Left renal cortex interstitium (tissue), 4 donors: ENCODE measurements at regions not wholly inside any gene's neighbourhood (a gene's known extent, or its start where the extent isn't known, plus 50 kb on each side); places are given as distances from the start of the nearest gene placed in this dataset.

ENCODE experiments used
- DNase-seq, 4 donors: peaks; one replicate each; pipeline ENCODE4 v3.0.0-alpha.2; 2013; ENCODE audit warnings: low read depth in 4 of 4, low spot score in 2 of 4, missing footprints in 1 of 4

- DNase-seq, result no peak
These were observed 183.7 kb downstream of the RGS3 start for GRCh38 chr9:113646946-113647914.

DNA sequence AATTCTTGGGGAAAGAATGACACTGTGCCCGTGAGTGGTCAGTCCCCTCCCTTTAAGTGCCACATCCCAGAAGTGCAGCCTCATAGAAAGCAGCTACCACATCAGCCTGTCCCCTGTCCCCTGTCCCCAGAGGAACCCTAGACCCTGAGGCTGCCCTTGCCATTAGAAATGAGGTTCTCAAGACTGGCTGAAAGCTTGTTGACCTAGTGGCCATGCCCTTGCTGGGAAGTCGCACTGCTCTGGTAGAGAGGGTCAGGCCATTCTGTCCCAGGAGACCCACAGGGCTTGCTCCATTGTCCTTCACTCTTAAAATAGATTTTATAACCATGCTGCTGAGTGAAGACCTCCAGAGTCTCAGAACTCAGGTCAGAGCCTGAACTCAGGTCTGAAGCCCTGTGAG is 184.5 kb downstream of the RGS3 start:
- DNase-seq, result no peak

- no peak for DNase-seq
These were observed 185.1 kb downstream of the RGS3 start for GRCh38 chr9:113648586-113648985.

- DNase-seq, result no peak
These were observed 185.5 kb downstream of the RGS3 start for GRCh38 chr9:113649054-113649453.

DNA sequence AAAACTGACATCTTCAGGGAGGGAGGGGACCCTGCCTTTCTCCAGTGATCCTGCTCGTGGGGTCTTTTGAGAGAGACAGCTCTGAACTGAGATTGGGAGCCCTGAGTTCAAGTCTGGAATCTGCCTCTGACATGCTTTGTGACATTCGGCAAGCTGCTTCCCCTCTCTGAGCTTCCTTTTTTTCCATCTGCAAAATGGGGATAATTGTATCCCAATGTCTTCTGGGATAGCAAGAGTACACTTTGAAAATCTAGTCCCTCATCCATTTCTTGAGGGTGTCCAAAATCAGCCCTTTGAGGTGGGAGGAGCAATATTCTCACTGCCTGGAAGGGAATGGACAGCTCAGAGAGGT is 186.3 kb downstream of the RGS3 start:
- no peak for DNase-seq

GRCh38 chr9:113650207-113651131 is 186.9 kb downstream of the RGS3 start:
- no peak for DNase-seq

- DNase-seq, result no peak
These were observed 188.4 kb downstream of the RGS3 start for GRCh38 chr9:113651896-113652295.

- DNase-seq, result no peak
These were observed 189.0 kb downstream of the RGS3 start for GRCh38 chr9:113652355-113653152.

- no peak for DNase-seq
These were observed 190.4 kb downstream of the RGS3 start for GRCh38 chr9:113653746-113654604.

DNA sequence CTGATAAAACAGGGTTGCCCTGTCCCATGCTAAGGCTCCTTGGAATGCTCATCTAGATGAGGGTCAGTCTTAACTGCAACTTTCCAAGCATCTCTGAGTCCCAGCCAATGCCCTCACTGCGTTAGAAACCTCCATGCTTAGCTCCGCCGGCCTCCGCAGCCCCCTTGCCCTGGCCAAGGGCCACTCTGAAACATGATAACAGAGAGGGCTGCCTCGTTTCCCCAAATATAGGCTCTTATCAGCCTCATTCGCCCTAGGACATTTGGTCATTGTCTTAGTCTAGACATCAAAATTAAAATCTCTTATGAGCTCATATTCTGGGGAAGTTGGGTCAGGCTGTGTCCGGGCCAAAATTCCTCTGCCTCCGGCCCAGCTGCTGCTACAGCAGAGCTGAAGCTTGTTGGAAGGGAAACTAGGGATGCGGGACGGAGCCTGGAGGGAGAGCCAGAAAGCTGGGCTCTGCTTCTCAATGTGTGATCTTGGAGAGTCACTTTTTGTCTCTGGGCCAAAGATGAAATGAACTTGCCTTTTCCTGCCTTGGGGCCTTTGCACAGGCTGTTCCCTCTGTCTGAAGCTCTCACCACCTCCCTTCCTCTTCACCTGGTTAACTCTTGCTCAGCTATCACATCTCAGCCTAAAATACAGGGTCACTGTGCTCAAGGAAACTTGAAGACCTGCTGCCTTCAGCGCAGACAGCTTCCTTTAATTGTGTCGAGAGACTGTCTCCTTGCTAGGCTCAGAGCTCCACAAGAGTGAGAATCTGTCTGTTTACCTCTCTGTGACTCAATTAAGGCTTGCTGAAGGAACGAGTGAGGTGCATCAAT is 191.3 kb downstream of the RGS3 start:
- no peak for DNase-seq

DNA sequence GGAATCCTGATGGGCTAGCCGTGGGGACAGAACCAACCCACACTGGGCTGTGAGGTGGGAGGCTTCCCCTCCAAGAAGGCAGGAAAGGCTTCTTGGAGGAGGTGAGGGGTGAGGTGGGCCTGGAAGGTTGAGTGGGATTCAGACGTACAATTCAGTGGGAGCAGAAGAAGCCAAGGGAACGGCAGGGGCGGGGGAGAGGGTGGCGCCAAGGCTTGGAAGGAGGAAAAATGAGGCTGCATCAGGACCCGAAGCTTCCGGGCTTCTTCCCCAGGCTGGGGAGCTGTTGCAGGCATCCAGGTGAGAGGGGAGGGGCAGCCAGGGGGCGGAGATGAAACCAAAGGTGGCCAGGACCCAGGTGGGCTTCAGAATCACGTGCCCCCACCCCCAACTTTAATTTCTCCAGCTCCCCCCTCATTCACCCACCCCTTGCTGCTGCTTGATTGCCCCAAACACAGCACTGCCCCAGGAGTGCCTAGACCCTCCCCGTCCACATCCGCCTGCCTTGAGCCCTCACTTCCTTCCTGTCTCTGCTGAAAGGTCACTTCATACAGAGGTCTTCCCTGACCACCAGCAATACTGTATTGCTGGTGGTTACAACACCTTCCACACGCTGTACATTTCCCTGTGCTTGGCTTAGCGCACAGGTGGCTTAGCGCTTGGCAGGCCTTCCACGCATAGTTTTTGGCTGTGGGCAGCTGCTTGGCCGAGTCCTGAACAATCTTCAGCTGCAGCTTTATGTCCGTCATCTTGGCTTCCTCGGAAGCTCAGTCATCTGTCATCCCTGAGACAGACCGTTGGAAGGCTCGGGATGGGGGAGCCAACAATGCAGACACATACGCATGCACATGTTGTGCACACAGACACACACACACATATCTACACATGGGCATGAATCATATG is 193.5 kb downstream of the RGS3 start:
- DNase-seq, result no peak

DNA sequence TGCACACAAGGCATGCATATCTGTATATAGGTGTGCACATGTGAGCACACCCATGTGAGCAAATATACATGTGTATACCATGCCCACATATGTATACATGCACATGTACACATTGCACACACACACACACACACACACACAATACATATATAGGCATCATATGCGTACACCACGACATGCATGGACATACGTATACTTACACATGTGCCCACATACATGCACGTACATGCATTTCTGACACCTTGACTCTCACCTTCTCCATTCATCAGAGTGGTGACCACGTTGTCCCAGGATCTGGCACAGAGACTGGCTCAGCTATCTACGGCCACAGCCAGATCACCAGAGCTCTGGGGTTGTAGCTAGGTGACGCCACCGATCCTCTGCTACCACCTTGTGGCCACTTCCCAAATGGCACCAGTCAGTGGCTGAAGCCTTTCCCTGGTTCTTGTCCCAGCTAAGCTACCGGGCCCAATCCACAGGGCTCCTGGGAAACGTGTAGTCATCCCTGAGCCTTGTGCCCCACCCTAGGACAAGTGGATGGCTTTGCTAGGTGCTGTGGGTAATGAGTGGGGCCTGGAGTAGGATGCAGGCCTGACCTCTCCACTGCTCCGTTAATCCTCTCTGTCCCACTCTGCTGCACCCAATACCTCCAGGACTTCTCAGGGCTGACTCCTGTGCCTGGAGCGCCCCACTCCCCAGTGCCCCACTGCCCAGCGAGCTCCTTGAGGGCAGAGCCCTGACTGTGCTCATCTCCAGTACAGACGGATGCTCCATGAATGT is 194.4 kb downstream of the RGS3 start:
- DNase-seq, result peak in 1 of 4 donors; percentile 64

DNA sequence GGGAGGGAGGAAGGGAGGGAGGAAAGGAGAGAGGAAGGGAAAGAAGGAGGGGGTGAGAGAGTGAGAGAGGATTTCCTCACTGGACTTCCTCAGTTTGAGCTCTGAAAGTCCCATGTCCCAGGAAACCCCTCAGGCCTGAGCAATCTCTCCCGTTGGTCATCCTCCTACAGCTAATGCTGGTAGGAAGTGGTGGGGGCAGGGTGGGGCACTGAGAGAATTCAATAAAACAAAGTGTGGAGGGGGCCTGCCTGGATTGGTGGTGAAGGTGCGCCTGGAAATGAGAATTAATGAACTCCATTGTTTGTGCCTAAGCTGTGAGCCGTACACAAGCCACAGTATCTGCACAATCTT is 195.0 kb downstream of the RGS3 start:
- no peak for DNase-seq

DNA sequence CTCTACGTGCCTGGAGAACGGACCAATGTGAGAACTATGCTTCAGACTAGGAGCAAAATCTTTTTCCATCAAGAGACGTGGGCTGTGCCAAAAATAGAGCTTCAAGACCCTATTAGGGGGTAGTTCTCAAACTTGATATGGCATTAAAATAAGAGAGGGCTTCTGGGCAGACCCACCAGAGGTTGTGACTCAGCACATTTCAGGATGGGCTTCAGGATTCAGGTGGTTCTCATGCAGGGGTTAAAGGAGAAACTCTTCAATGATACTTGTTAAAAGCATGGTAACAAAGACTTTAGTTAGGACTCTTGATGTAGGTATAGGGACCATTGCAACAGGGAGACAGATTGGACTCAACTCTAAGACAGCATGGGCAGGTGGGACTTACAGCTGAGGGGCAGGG is 195.5 kb downstream of the RGS3 start:
- no peak for DNase-seq

GRCh38 chr9:113659740-113660139 is 196.2 kb downstream of the RGS3 start:
- no peak for DNase-seq

- DNase-seq, result no peak
These were observed 196.7 kb downstream of the RGS3 start for GRCh38 chr9:113660196-113660595.

GRCh38 chr9:113661074-113661473 is 197.5 kb downstream of the RGS3 start:
- DNase-seq, result no peak
